GM18508 (cell line): ENCODE measurements at regions not wholly inside any gene's neighbourhood (a gene's known extent, or its start where the extent isn't known, plus 50 kb on each side); places are given as distances from the start of the nearest gene placed in this dataset.
"Not testable (repeated sequence)": the region's sequence is repeated elsewhere in the genome, so short reads cannot be mapped to it uniquely, and the experiment has no call there.

Source experiments
- ATAC-seq: cut with Tn5 transposase; IDR thresholded peaks from one replicate; pipeline ENCODE4 v1.9.1; 2021; ENCODE audit warnings: moderate number of reproducible peaks; ENCODE audit not compliant: insufficient read depth, unreplicated experiment

DNA sequence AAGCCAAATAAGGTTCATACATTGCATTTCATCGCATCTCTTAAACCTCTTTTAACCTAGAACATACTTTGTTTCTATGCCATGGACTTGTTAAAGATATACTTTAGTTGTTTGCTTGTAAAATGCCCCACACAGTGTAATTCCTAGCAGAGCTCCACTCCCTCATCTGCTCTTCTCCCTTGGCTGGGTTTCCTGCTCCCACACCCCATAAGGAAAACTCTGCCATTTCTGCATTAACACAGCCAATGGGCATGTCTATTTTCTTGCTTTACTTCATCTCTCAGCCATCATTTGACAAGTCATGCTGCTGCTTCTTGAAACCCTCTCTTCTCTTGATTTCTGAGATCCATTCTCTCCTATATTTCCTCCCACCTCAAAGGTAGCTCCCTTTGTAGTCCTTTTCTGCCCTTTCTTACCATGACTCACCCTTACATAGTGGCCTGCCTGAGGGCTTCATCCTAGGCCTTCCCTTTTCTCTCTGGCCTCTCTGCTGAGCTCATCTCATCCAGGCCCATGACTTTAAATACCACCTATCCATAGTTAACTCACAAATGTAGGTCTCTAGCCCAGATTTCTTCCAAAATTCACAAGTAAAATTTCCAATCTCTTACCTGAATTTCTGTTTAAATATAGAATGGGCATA lies 471.4 kb downstream of the ADRA2A start:
- ATAC-seq = no peak

DNA sequence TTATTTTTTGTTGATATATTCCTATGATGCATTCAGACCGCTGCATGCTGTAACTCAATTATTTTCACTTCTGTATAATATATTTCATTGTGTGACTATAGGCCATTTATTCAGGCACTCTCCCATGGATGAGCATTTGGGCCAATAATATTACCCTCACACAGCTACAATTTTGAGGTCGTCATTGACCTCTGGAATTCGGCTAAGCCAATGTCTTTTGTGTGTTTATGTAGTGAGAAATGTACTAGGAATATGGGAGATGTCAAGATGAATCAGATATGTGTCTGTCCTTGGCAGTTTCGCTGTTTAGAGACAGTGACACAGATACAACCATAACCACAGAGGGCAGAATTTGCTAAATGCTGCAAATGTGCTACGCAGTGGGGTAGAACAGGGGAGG lies 474.2 kb downstream of the ADRA2A start:
- no peak for ATAC-seq

GRCh38 chr10:111556666-111557065 lies 479.8 kb downstream of the ADRA2A start:
- no peak for ATAC-seq

DNA sequence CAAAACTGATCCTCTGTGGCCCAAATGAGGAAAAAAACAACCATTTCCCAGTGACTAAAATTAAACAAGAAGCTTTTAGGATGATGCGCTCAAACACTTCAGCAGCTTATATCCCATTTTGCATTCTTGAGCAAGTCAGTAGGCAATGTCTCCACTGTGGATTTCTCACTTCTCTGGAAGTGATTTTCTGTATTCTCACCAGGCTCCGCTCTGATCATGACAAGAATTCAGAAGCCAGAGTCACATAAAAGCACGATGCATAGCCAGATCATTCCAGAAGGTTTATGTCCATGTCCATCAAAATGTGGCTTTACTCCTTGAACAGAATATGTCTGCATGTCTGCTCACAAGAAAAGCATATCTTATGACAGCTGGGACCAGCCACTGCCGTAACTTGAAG lies 481.4 kb downstream of the ADRA2A start:
- ATAC-seq = no peak

DNA sequence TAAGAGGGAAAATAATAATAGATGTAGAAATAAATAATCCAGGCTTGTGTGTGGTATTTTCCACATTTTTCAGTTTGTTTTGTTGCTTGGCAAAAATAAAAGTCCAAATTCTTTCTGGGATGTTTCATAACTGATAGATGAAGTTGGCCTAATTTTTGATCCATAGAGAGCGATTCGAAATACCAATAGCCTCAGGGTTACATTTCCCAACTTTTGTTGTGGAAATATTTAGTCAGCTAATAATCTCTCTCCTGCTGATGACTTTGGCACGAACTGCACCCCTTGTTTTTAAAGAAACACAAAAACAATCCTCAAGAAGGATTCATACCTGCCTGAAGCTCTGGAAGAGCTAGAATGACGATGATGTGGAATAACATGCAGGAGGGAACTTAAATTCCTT lies 483.2 kb downstream of the ADRA2A start:
- ATAC-seq = no peak

DNA sequence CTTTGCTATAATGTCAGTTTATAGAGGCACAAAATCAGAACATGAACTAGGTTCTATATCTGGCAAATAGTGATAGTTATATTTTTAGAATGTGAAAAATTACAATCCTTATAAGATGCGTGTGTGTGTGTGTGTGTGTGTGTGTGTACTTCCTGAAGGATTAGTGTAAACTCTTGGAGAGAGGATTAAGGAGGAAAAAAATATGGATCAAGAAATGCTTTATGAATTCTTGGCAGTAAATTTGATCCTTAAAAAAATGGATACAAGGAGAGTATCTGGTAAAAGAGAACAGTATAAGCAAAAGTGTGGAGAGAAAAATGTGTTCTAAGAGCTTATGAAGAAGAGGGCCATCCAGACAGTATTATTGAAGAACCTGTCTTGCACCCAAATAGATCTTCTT lies 484.3 kb downstream of the ADRA2A start:
- ATAC-seq = no peak

DNA sequence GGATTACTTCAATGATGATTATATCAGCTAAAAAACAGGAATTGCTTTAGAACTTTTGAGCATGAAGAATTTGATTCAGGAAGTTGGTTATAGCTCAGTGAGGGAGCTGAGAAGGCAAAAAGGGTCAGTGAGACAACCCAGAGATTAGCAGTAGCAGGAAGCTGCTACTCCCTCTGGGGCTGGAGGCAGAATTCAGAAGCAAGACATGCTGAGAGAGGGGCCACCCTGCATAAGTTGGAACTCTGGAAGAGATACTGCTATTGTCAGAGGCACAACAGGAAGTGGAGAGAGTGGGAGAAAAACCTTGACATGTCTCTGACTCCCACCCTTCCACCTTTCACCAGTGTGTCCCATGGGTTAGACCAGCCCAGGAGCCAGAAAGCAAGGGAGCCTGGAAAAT lies 488.7 kb downstream of the ADRA2A start:
- ATAC-seq = no peak

DNA sequence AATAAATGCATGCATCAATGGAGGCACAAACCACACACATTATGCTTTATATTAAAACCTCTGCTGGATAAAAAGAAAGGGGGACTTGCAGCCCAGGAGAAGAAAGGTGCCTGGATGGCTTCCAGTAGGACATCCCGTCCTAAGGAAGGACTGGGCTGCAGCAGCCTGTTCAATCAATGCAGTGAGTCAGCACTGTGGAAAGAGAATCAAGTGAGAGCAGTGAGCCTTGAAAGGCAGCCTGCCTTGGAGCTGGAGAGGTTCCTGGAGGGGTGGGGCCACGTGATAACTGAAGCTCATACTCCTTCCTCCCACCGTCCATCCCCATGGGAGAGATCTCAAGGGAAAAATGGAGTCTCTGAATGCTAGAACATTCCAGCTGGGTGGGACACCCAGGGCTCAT lies 501.2 kb downstream of the ADRA2A start:
- ATAC-seq = no peak

DNA sequence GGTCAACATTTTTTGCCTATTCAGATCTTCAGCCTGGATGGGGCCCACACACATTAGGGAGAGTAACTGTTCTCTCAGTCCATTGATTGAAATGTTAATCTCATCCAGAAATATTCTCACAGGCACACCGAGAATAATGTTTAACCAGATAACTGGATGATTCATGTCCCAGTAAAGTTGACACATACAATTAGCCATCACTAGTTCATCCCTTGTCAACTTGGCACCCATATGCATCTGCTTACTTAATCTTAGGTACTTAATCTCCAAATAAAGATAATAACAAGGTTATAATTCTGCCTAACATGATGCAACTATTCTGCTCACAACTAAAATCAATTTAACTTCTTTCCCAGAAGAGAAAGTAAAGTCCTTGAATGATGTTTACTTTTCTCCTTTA lies 502.6 kb downstream of the ADRA2A start:
- ATAC-seq = no peak

DNA sequence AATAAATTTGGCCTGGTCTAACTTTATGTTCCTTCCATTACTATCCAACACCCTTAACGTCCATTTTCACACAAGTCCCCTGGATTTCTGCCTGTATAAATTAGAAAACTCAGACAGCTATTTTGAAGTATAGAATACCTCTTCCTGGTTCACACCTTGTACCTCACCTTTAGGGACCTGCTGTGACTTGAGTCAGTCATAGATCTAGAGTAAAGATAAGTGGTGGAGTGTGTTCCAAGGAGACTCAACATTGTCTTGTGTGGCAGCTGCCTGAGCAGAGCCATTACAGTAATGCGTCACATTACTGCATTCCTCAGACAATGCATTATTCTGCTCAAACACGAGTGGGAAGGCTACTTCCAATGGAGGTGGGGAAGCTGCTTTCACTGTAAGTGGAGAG lies 513.9 kb downstream of the ADRA2A start:
- no peak for ATAC-seq

DNA sequence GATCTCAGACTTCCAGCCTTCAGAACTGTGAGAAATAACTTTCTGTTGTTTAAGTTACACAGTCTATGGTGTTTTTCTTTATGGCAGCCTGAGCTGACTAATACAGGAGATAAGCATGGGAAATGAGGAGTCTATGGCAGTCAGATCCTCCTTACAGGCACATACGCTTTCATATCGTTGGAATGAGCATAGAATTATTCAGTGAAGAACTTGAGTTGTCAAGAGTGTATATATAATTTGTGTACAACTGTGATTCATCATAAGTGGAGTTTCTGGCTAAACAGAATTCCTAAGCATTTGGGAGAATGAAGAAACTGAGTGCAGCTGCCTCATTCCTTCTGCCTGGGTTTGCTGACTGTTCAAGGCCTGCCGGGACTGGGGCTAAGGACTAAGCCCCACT lies 516.7 kb downstream of the ADRA2A start:
- no peak for ATAC-seq

GRCh38 chr10:111595173-111595572 lies 518.3 kb downstream of the ADRA2A start:
- no peak for ATAC-seq

GRCh38 chr10:111598433-111599059 lies 521.7 kb downstream of the ADRA2A start:
- peak; percentile 94 for ATAC-seq

- no peak for ATAC-seq
These were observed 523.1 kb downstream of the ADRA2A start for GRCh38 chr10:111599943-111600342.

- no peak for ATAC-seq
These were observed 523.9 kb downstream of the ADRA2A start for GRCh38 chr10:111600772-111601171.

- no peak for ATAC-seq
These were observed 535.4 kb downstream of the ADRA2A start for GRCh38 chr10:111612273-111612672.

- ATAC-seq = no peak
These were observed 549.4 kb downstream of the GPAM start for GRCh38 chr10:111634191-111634590.

GRCh38 chr10:111646021-111646420 lies 537.5 kb downstream of the GPAM start:
- ATAC-seq = no peak

- ATAC-seq = no peak
These were observed 535.5 kb downstream of the GPAM start for GRCh38 chr10:111648046-111648445.

DNA sequence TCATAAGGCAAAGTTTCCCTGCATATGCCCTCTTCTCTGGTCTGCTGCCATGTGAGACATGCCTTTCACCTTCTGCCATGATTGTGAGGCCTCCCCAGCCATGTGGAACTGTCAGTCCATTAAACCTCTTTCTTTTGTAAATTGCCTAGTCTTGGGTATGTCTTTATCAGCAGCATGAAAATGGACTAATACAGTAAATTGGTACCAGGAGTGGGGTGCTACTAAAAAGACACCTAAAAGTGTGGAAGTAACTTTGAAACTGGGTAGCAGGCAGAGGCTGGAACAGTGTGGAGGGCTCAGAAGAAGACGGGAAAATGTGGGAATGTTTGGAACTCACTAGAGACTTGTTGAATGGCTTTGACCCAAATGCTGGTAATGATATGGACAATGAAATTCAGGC lies 534.5 kb downstream of the GPAM start:
- not testable (repeated sequence) for ATAC-seq

GRCh38 chr10:111650088-111650487 lies 533.5 kb downstream of the GPAM start:
- ATAC-seq = no peak

DNA sequence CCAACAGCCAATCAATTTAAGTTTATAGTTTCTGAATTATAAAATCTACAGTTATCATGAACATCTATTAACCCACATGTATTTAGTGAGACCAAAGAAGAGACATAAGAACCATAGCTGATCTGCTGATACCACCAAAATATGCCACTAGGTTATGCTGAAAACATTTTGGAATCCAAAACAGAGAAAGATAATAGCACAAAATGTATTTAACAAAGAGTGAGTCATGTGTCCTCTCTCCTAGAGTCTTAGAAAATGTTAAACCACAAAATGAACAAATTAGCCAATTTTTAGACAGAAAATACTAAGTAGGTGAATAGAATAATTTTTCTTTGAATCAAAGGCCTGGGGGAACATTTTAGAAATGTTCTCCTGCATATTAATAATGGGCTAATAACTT lies 527.5 kb downstream of the GPAM start:
- no peak for ATAC-seq
